ENCODE measurements at regions not wholly inside any gene's neighbourhood (a gene's known extent, or its start where the extent isn't known, plus 50 kb on each side); places are given as distances from the start of the nearest gene placed in this dataset.

DNA sequence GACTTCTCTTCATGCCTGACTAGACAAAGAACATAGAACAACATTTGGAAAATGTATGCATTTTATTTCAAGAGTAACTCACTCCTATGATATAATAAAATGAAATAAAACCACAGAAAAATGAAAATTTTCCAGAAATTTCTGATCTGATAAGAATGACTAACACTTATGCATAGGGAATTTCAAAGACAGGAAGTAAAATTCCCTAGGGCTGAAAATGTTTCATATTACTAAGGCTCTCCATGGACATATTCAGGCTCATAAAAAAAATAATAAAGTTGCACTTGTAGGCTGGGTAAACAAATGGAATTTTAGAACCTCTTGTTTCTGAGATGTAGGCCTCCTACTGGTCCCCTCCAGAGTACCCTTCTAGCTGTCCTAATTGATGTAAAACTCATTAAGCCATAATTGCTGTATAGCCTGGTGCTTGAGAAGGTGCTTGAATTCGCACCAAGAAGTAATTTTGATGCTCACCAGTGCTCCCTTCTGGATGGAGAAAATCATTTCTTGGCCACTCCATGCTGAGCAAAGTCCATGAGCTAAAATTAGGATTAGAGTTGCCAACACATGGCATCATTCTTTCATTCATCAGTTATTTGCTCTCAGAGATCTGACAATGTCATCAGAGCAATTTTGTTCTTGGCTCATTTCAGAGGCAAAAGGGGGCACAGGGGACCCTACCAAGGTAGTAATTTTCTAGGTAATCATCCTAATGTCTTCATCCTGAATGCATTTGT lies 641.0 kb upstream of the CAMK1G start:
- TF ChIP-seq, protein P1, sequence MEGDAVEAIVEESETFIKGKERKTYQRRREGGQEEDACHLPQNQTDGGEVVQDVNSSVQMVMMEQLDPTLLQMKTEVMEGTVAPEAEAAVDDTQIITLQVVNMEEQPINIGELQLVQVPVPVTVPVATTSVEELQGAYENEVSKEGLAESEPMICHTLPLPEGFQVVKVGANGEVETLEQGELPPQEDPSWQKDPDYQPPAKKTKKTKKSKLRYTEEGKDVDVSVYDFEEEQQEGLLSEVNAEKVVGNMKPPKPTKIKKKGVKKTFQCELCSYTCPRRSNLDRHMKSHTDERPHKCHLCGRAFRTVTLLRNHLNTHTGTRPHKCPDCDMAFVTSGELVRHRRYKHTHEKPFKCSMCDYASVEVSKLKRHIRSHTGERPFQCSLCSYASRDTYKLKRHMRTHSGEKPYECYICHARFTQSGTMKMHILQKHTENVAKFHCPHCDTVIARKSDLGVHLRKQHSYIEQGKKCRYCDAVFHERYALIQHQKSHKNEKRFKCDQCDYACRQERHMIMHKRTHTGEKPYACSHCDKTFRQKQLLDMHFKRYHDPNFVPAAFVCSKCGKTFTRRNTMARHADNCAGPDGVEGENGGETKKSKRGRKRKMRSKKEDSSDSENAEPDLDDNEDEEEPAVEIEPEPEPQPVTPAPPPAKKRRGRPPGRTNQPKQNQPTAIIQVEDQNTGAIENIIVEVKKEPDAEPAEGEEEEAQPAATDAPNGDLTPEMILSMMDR (IDR thresholded peaks at IDR 0.05; ENCODE audit: borderline replicate concordance, extremely low read depth, low read length, poor library complexity, severe bottlenecking) = no peak
- no peak for TF ChIP-seq EZH2 (IDR thresholded peaks at IDR 0.05; ENCODE audit: borderline replicate concordance, low read depth, low read length, severe bottlenecking)

Data from DND-41 (cell line).